DOHH2 (cell line): ENCODE measurements at regions not wholly inside any gene's neighbourhood (a gene's known extent, or its start where the extent isn't known, plus 50 kb on each side); places are given as distances from the start of the nearest gene placed in this dataset.

ENCODE experiments used
- EZH2phosphoT487 ChIP-seq: fragments of 200-600 bp; sonication (generic); IDR thresholded peaks from 2 replicates; pipeline ENCODE4 v1.6.1; 2017; ENCODE audit warnings: borderline replicate concordance, mild to moderate bottlenecking, antibody characterized with exemption, low read length, moderate library complexity, mixed read lengths
- TF ChIP-seq, protein P1 (sequence below): fragments of 200-600 bp; sonication (generic); IDR thresholded peaks from one replicate; pipeline ENCODE4 v1.5.1; 2014; ENCODE audit warnings: antibody characterized with exemption, mild to moderate bottlenecking, low read depth, low read length; ENCODE audit not compliant: poor library complexity, severe bottlenecking

DNA sequence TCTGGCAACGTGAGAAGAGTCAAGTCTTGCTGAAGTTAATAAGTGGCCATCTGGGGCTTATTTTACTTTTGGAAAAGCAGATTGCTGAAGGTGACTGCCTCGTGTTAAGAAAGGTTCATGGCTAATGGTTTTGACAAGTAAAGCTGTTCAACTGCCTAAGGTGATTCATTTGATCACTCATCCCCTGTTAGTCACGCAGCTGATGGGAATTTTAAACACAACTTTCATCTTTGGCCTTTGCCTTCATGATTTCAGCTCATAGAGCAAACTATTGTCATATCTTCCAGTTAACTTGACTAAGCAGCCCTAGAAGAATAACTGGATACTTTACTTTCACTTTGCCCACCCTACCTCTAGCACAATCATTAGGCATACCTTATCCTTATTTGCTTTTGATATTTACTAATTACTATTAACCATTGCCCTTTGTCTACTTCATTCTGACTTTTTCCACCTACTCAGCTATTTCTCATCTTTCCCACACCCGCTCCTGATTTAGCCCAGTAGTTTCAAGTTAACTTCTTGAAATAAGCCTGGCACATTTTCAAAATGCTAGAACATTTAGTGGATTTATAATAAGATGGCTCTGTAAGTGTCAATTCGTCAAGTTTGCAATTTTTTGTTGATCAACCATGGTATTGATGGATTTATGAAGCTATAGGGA lies 170.6 kb upstream of the S100G start:
- TF ChIP-seq, protein P1, sequence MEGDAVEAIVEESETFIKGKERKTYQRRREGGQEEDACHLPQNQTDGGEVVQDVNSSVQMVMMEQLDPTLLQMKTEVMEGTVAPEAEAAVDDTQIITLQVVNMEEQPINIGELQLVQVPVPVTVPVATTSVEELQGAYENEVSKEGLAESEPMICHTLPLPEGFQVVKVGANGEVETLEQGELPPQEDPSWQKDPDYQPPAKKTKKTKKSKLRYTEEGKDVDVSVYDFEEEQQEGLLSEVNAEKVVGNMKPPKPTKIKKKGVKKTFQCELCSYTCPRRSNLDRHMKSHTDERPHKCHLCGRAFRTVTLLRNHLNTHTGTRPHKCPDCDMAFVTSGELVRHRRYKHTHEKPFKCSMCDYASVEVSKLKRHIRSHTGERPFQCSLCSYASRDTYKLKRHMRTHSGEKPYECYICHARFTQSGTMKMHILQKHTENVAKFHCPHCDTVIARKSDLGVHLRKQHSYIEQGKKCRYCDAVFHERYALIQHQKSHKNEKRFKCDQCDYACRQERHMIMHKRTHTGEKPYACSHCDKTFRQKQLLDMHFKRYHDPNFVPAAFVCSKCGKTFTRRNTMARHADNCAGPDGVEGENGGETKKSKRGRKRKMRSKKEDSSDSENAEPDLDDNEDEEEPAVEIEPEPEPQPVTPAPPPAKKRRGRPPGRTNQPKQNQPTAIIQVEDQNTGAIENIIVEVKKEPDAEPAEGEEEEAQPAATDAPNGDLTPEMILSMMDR, result no peak
- TF ChIP-seq EZH2phosphoT487, result no peak
